GM10266 (cell line): ENCODE measurements at regions not wholly inside any gene's neighbourhood (a gene's known extent, or its start where the extent isn't known, plus 50 kb on each side); places are given as distances from the start of the nearest gene placed in this dataset.

ENCODE experiments used
- DNase-seq: peaks from one replicate; pipeline ENCODE4 v3.0.0; 2012; ENCODE audit errors: extremely low spot score
- CTCF ChIP-seq: IDR thresholded peaks from 2 replicates; pipeline ENCODE4 v1.5.1; 2012; ENCODE audit warnings: mild to moderate bottlenecking, low read depth; ENCODE audit not compliant: control insufficient read depth, insufficient read depth; ENCODE audit errors: missing control alignments

GRCh38 chr3:182479419-182480336, 313.6 kb upstream of the ATP11B start:
- TF ChIP-seq CTCF = no peak
- no peak for DNase-seq

GRCh38 chr3:182482705-182483104, 310.6 kb upstream of the ATP11B start:
- DNase-seq = no peak

GRCh38 chr3:182484682-182485081, 308.6 kb upstream of the ATP11B start:
- TF ChIP-seq CTCF = no peak
- DNase-seq = no peak

More at GRCh38 chr3:182482705-182483104, 310.6 kb upstream of the ATP11B start:
- TF ChIP-seq CTCF = no peak

- no peak for TF ChIP-seq CTCF
Measured at GRCh38 chr3:182485301-182485700, 308.0 kb upstream of the ATP11B start.

GRCh38 chr3:182486463-182486862, 306.8 kb upstream of the ATP11B start:
- no peak for TF ChIP-seq CTCF
- DNase-seq = no peak

More at GRCh38 chr3:182485301-182485700, 308.0 kb upstream of the ATP11B start:
- DNase-seq = no peak

GRCh38 chr3:182487143-182487542, 306.2 kb upstream of the ATP11B start:
- no peak for DNase-seq
- no peak for TF ChIP-seq CTCF

GRCh38 chr3:182487611-182488010, 305.7 kb upstream of the ATP11B start:
- no peak for TF ChIP-seq CTCF
- no peak for DNase-seq
